Cardiac muscle cell (in vitro differentiated cells and primary cell): ENCODE measurements at regions not wholly inside any gene's neighbourhood (a gene's known extent, or its start where the extent isn't known, plus 50 kb on each side); places are given as distances from the start of the nearest gene placed in this dataset.

Source experiments
- DNase-seq, 2 donors: peaks; one replicate each; pipeline versions ENCODE4 v3.0.0 to v3.0.0-alpha.2; 2010 to 2017; ENCODE audit warnings: low read depth in 1 of 2, low spot score in 1 of 2
- H3K27ac ChIP-seq: fragments of 200-600 bp; sonication (generic); 2 replicates; pipeline ENCODE4 v1.5.1; 2016
- H3K27me3 ChIP-seq: fragments of 200-600 bp; sonication (generic); 2 replicates; pipeline ENCODE4 v1.6.0; 2016; ENCODE audit warnings: control low read depth
- H3K36me3 ChIP-seq: fragments of 200-600 bp; sonication (generic); 2 replicates; pipeline ENCODE4 v1.5.1; 2016; ENCODE audit warnings: control low read depth
- H3K4me1 ChIP-seq: fragments of 200-600 bp; sonication (generic); 2 replicates; pipeline ENCODE4 v1.8.1; 2017; ENCODE audit warnings: low read depth, mild to moderate bottlenecking, mixed run types
- H3K4me3 ChIP-seq: fragments of 200-600 bp; sonication (generic); 2 replicates; pipeline ENCODE4 v1.5.1; 2016; ENCODE audit warnings: mild to moderate bottlenecking
- H3K9me3 ChIP-seq: fragments of 200-600 bp; sonication (generic); 2 replicates; pipeline ENCODE4 v1.5.1; 2017; ENCODE audit warnings: low read depth, mild to moderate bottlenecking, control low read depth
- CTCF ChIP-seq: IDR thresholded peaks from 2 replicates; pipeline ENCODE4 v1.5.1; 2012; ENCODE audit warnings: low read depth, mild to moderate bottlenecking, low read length

GRCh38 chr4:62865261-62865660, 1544.0 kb downstream of the TECRL start:
- Histone ChIP-seq H3K4me1 (no peaks in the 10 kb centered on the region), H3K9me3 (no peaks in the 10 kb centered on the region), H3K27ac (no peak overlapping the region), H3K4me3 (no peak overlapping the region), H3K36me3 (no peaks in the 10 kb centered on the region), H3K27me3 (no peaks in the 10 kb centered on the region)
- TF ChIP-seq CTCF: no peak
- no peak for DNase-seq

- no peaks in the 10 kb centered on the region for H3K4me1 ChIP-seq
- H3K27ac ChIP-seq: no peak overlapping the region
- no peak for DNase-seq
- H3K27me3 ChIP-seq: no peaks in the 10 kb centered on the region
- H3K36me3 ChIP-seq: no peaks in the 10 kb centered on the region
- TF ChIP-seq CTCF: no peak
- no peak overlapping the region for H3K4me3 ChIP-seq
- H3K9me3 ChIP-seq: no peaks in the 10 kb centered on the region
Observed at GRCh38 chr4:62849696-62850095, 1559.6 kb downstream of the TECRL start.

- H3K4me3 ChIP-seq: no peak overlapping the region
- H3K36me3 ChIP-seq: no peaks in the 10 kb centered on the region
- H3K27me3 ChIP-seq: no peaks in the 10 kb centered on the region
- H3K4me1 ChIP-seq: no peaks in the 10 kb centered on the region
- H3K9me3 ChIP-seq: no peaks in the 10 kb centered on the region
- TF ChIP-seq CTCF: no peak
- H3K27ac ChIP-seq: no peak overlapping the region
- no peak for DNase-seq
Observed at GRCh38 chr4:62835631-62836030, 1573.6 kb downstream of the TECRL start.

GRCh38 chr4:62822306-62822705, 1586.9 kb downstream of the TECRL start:
- no peak for TF ChIP-seq CTCF
- no peaks in the 10 kb centered on the region for H3K36me3 ChIP-seq
- no peak overlapping the region for H3K27ac ChIP-seq
- no peaks in the 10 kb centered on the region for H3K9me3 ChIP-seq
- DNase-seq: no peak
- H3K4me1 ChIP-seq: no peaks in the 10 kb centered on the region
- no peak overlapping the region for H3K4me3 ChIP-seq
- H3K27me3 ChIP-seq: no peaks in the 10 kb centered on the region

GRCh38 chr4:62816566-62816965, 1592.7 kb downstream of the TECRL start:
- Histone ChIP-seq H3K27ac (no peak overlapping the region), H3K27me3 (no peaks in the 10 kb centered on the region), H3K36me3 (no peaks in the 10 kb centered on the region), H3K4me3 (no peak overlapping the region), H3K9me3 (no peaks in the 10 kb centered on the region), H3K4me1 (peaks cover 4% of the 10 kb centered on the region)
- no peak for TF ChIP-seq CTCF
- DNase-seq: no peak

- no peak for TF ChIP-seq CTCF
- no peaks in the 10 kb centered on the region for H3K27me3 ChIP-seq
- peak in 1 of 2 donors; percentile 6 for DNase-seq
- no peak overlapping the region for H3K4me3 ChIP-seq
- H3K9me3 ChIP-seq: no peaks in the 10 kb centered on the region
- no peaks in the 10 kb centered on the region for H3K36me3 ChIP-seq
- peaks cover 4% of the 10 kb centered on the region for H3K4me1 ChIP-seq
- H3K27ac ChIP-seq: no peak overlapping the region
Observed at GRCh38 chr4:62814510-62815047, 1594.7 kb downstream of the TECRL start.
